Activated T-cell treated with anti-CD3 and anti-CD28 coated beads, Interleukin-2, amount 50 U/mL, for 24 hours (primary cell): ENCODE measurements at regions not wholly inside any gene's neighbourhood (a gene's known extent, or its start where the extent isn't known, plus 50 kb on each side); places are given as distances from the start of the nearest gene placed in this dataset.
"Not testable (repeated sequence)": the region's sequence is repeated elsewhere in the genome, so short reads cannot be mapped to it uniquely, and the experiment has no call there.

Experiments used
- DNase-seq: peaks from one replicate; pipeline ENCODE4 v3.0.0-alpha.2; 2020
- H3K27ac Mint-ChIP-seq: 2 replicates; pipeline ENCODE4 v1.8.0; 2020; ENCODE audit warnings: mild to moderate bottlenecking, mixed read lengths
- H3K27me3 Mint-ChIP-seq: 2 replicates; pipeline ENCODE4 v1.8.0; 2020; ENCODE audit warnings: mixed read lengths
- H3K36me3 Mint-ChIP-seq: 2 replicates; pipeline ENCODE4 v1.8.0; 2020; ENCODE audit warnings: low read depth, mixed read lengths
- H3K4me1 Mint-ChIP-seq: 2 replicates; pipeline ENCODE4 v1.8.0; 2020; ENCODE audit warnings: low read depth, mixed read lengths
- H3K4me3 Mint-ChIP-seq: 2 replicates; pipeline ENCODE4 v1.8.0; 2020; ENCODE audit warnings: mild to moderate bottlenecking, moderate library complexity, mixed read lengths
- H3K9me3 Mint-ChIP-seq: 2 replicates; pipeline ENCODE4 v1.8.0; 2020; ENCODE audit warnings: mixed read lengths

DNA sequence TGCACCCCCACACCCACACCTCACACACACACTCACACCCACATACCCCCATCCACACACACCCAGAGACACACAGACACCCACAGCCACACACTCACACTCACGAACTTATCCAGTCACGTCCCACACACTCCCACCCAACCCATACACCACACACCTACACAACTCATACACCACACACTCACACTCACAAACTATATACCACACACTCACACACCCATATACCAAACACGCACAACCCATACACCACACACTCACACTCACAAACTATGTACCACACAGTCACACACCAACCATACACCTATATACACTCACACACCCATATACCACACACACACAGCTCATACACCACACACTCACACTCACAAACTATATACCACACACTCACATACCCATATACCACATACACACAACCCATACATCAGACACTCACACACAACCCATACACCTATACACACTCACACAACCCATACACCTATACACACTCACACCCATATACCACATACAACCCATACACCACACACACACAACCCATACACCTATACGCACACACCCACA is 162.4 kb downstream of the TMEM121 start:
- DNase-seq, H3K4me1 Mint-ChIP-seq, H3K27ac Mint-ChIP-seq, H3K27me3 Mint-ChIP-seq, H3K36me3 Mint-ChIP-seq, H3K4me3 Mint-ChIP-seq, H3K9me3 Mint-ChIP-seq: not testable (repeated sequence)

GRCh38 chr14:105689722-105690121 is 163.3 kb downstream of the TMEM121 start:
- no peak for DNase-seq
- Mint-ChIP-seq H3K9me3 (peaks cover 5% of the 10 kb centered on the region), H3K27me3 (no peaks in the 10 kb centered on the region), H3K4me1 (no peaks in the 10 kb centered on the region), H3K4me3 (no peak overlapping the region), H3K27ac (no peak overlapping the region), H3K36me3 (no peaks in the 10 kb centered on the region)

- Mint-ChIP-seq H3K4me3 (no peak overlapping the region), H3K27ac (no peak overlapping the region)
These were observed 164.3 kb downstream of the TMEM121 start for GRCh38 chr14:105690671-105691070.

DNA sequence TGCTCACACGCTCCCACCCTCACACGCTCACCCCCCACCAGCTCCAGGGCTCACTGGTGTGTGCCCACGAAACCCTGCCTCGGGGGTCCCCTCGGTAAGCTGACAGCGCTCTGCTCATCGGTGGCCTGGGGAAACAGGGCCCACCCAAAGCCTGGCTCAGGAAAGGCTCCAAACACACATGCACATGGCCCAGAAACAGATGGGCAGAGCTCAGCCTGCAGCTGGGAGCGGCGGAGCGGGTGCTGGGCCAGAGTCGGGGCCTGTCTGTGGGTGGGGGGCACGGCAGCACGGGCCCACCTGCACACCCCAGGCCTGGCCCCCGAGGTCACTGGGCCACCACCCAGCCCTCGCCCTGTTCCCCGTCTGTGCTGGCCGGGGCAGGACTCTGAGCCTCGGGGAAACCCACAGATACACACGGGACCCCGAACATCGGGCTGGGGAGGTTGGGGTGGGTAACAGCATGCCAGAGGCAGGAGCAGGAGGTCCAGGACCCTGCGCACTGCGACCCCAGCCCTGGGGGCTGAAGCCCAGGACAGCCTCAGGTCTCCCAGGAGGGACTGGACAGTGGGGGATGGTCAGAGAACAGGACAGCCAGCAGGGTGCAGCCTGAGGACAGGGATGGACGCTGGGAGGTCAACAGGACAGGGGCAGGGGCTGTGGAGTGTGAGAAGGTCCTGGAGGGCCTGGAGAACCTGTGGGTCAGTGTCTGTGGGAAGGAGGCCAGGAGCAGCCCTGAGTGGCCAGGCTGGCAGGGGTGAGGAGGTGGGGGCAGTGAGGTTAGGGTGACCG is 165.1 kb downstream of the TMEM121 start:
- not testable (repeated sequence) for H3K27ac Mint-ChIP-seq, H3K27me3 Mint-ChIP-seq, H3K4me1 Mint-ChIP-seq, H3K9me3 Mint-ChIP-seq, H3K4me3 Mint-ChIP-seq, H3K36me3 Mint-ChIP-seq
- DNase-seq: peak; percentile 17

More at GRCh38 chr14:105690671-105691070, 164.3 kb downstream of the TMEM121 start:
- Mint-ChIP-seq H3K9me3 (peaks cover 5% of the 10 kb centered on the region), H3K36me3 (no peaks in the 10 kb centered on the region), H3K4me1 (no peaks in the 10 kb centered on the region), H3K27me3 (no peaks in the 10 kb centered on the region)
- DNase-seq: no peak

- not testable (repeated sequence) for H3K4me1 Mint-ChIP-seq, DNase-seq, H3K4me3 Mint-ChIP-seq, H3K27ac Mint-ChIP-seq, H3K36me3 Mint-ChIP-seq, H3K27me3 Mint-ChIP-seq, H3K9me3 Mint-ChIP-seq
These were observed 165.8 kb downstream of the TMEM121 start for GRCh38 chr14:105692110-105692685.

DNA sequence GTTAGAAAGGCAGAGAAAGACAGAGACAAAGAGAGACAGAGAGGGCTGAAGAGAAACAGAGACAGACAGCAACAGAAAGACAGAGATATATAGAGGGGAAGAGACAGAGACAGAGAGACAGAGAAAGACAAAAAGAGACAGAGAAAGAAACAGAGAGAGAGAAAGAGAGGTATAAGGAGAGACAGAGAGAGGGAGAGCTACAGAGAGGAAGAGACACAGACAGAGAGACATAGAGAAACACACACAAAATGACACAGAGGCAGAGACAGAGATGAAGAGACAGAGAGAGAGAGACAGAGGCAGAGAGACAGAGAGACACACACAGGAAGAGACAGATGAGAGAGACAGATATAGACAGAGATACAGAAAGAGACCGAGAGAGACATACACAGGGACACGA is 168.6 kb downstream of the TMEM121 start:
- no peak for DNase-seq
- Mint-ChIP-seq H3K27me3 (no peaks in the 10 kb centered on the region), H3K9me3 (peaks cover 5% of the 10 kb centered on the region), H3K36me3 (no peaks in the 10 kb centered on the region), H3K4me3 (no peak overlapping the region), H3K27ac (no peak overlapping the region), H3K4me1 (no peaks in the 10 kb centered on the region)

DNA sequence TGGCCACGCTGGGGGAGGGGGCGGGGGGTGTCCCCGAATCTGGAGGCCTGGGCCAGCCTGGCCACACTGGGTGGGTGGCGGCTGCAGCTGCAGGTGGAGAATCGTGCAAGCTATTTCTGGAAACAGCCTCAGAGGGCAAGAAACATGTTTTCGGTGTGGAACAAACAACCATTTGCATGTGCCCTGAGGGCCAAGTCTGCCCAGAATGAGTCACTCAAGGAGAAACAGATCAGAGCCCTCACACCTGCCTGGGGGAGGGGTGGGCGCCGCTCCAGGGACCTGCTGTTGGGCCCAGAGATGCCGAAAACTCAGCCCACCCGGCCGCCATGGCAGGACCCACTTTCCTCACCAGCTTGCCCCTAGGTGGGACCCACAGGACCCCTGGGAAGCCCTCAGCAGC is 170.0 kb downstream of the TMEM121 start:
- not testable (repeated sequence) for H3K27me3 Mint-ChIP-seq, H3K9me3 Mint-ChIP-seq, H3K4me1 Mint-ChIP-seq, H3K27ac Mint-ChIP-seq, DNase-seq, H3K4me3 Mint-ChIP-seq, H3K36me3 Mint-ChIP-seq

- H3K27me3 Mint-ChIP-seq, H3K4me1 Mint-ChIP-seq, H3K27ac Mint-ChIP-seq: not testable (repeated sequence)
These were observed 171.0 kb downstream of the TMEM121 start for GRCh38 chr14:105697414-105697813.

GRCh38 chr14:105697955-105698354 is 171.6 kb downstream of the TMEM121 start:
- H3K27ac Mint-ChIP-seq: peak overlapping the region; percentile 15
- not testable (repeated sequence) for H3K27me3 Mint-ChIP-seq, H3K36me3 Mint-ChIP-seq, H3K4me3 Mint-ChIP-seq, H3K9me3 Mint-ChIP-seq, H3K4me1 Mint-ChIP-seq
- peak; percentile 7 for DNase-seq

More at GRCh38 chr14:105697414-105697813, 171.0 kb downstream of the TMEM121 start:
- H3K9me3 Mint-ChIP-seq, H3K4me3 Mint-ChIP-seq, H3K36me3 Mint-ChIP-seq: not testable (repeated sequence)
- DNase-seq: peak; percentile 3

- not testable (repeated sequence) for H3K27me3 Mint-ChIP-seq, H3K4me1 Mint-ChIP-seq, H3K4me3 Mint-ChIP-seq, H3K27ac Mint-ChIP-seq, DNase-seq, H3K36me3 Mint-ChIP-seq, H3K9me3 Mint-ChIP-seq
These were observed 172.7 kb downstream of the TMEM121 start for GRCh38 chr14:105698940-105699556.

DNA sequence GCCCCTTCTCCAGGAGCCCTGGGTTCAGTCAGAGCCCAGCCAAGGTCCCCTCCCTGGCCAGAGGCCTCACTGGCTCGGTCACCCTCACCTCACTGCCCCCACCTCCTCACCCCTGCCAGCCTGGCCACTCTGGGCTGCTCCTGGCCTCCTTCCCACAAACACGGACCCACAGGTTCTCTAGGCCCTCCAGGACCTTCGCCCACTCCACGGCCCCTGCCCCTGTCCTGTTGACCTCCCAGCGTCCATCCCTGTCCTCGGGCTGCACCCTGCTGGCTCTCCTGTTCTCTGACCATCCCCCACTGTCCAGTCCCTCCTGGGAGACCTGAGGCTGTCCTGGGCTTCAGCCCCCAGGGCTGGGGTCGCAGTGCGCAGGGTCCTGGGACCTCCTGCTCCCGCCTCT is 173.3 kb downstream of the TMEM121 start:
- not testable (repeated sequence) for H3K27ac Mint-ChIP-seq, H3K4me1 Mint-ChIP-seq, DNase-seq, H3K9me3 Mint-ChIP-seq, H3K4me3 Mint-ChIP-seq, H3K36me3 Mint-ChIP-seq, H3K27me3 Mint-ChIP-seq

GRCh38 chr14:105700146-105700545 is 173.8 kb downstream of the TMEM121 start:
- not testable (repeated sequence) for H3K4me1 Mint-ChIP-seq, H3K27me3 Mint-ChIP-seq, DNase-seq, H3K27ac Mint-ChIP-seq, H3K36me3 Mint-ChIP-seq, H3K4me3 Mint-ChIP-seq, H3K9me3 Mint-ChIP-seq

DNA sequence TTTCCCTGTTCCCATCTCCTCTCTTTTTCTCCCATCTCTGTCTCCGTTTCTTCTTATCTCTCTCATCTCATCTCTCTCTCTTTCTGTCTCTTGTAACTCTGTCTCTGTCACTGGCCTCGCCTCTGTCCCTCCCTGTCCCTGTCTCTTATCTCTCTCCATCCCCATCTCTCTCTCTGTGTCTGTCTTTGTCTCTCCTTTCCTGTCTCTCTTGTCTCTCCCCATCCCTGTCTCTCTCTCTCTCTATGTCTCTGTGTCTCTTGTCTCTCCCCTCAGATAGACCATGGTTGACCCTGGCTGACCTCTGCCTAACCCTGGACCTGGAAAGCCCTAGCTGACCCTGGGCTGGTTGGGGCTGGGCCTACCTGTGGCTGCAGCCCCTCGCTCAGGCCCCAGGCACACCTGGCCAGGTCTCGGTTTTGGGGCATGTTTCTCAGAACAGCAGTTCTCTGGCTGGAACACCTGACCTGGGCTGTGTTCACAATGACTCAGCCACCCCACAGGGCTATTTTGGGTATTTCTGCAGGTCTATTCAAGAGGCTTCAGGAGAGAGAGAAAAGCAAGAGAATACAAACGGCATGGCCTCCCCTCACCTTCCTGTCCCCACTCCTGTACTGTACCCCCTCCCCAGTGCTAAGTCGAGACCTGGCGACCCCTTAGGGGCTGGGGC is 174.4 kb downstream of the TMEM121 start:
- Mint-ChIP-seq H3K27me3 (no peaks in the 10 kb centered on the region), H3K9me3 (no peaks in the 10 kb centered on the region), H3K27ac (peak overlapping the region; percentile 27), H3K4me1 (peaks cover 4% of the 10 kb centered on the region), H3K36me3 (no peaks in the 10 kb centered on the region), H3K4me3 (no peak overlapping the region)
- DNase-seq: peak; percentile 18

GRCh38 chr14:105701456-105702274 is 175.3 kb downstream of the TMEM121 start:
- Mint-ChIP-seq H3K4me1 (peaks cover 4% of the 10 kb centered on the region), H3K4me3 (no peak overlapping the region), H3K9me3 (no peaks in the 10 kb centered on the region), H3K36me3 (no peaks in the 10 kb centered on the region), H3K27ac (peak overlapping the region; percentile 75), H3K27me3 (no peaks in the 10 kb centered on the region)
- DNase-seq: peak; percentile 2
